H1 (cell line): ENCODE measurements at regions not wholly inside any gene's neighbourhood (a gene's known extent, or its start where the extent isn't known, plus 50 kb on each side); places are given as distances from the start of the nearest gene placed in this dataset.

Experiments used
- CTCF ChIA-PET: fragments of 300-600 bp; sonication (Branson Sonifier 250); formaldehyde crosslinking; loops from one replicate; lab custom pipeline; 2021; ENCODE audit not compliant: partially characterized antibody; lab: Charles Lee
- POLR2A ChIA-PET: fragments of 300-600 bp; sonication (Branson Sonifier 250); formaldehyde crosslinking; loops from one replicate; lab custom pipeline; 2021; ENCODE audit warnings: inconsistent platforms; ENCODE audit not compliant: partially characterized antibody; lab: Charles Lee
- DNase-seq, 2 experiments: peaks; one replicate each; pipeline versions ENCODE4 v3.0.0 to v3.0.0-alpha.2; 2010 to 2022; ENCODE audit warnings: low spot score in 2 of 2, low read depth in 1 of 2, mixed read lengths in 1 of 2
- FAIRE-seq: peaks from 2 replicates; lab custom pipeline; 2011; peaks lifted over from hg19 to GRCh38; lab: Jason Lieb, UNC
- H2AFZ ChIP-seq: 2 replicates; pipeline ENCODE4 v1.8.1; 2012; ENCODE audit warnings: low read length, inconsistent platforms
- H2AK5ac ChIP-seq: 2 replicates; pipeline ENCODE4 v1.6.1; 2013; ENCODE audit warnings: low read depth, low read length
- H2BK120ac ChIP-seq: replicated peaks from 2 replicates; pipeline ENCODE3; 2013; ENCODE audit warnings: low read depth, low read length, inconsistent platforms
- H2BK12ac ChIP-seq: 2 replicates; pipeline ENCODE4 v1.6.1; 2013; ENCODE audit warnings: low read depth, low read length
- H2BK15ac ChIP-seq: 2 replicates; pipeline ENCODE4 v1.6.1; 2013; ENCODE audit warnings: low read length
- H2BK20ac ChIP-seq: 2 replicates; pipeline ENCODE4 v1.6.1; 2013; ENCODE audit warnings: low read length
- H2BK5ac ChIP-seq: 2 replicates; pipeline ENCODE4 v1.6.1; 2013; ENCODE audit warnings: low read depth, low read length
- H3K14ac ChIP-seq: 2 replicates; pipeline ENCODE4 v1.6.1; 2013; ENCODE audit warnings: inconsistent platforms; ENCODE audit not compliant: insufficient read length
- H3K18ac ChIP-seq: 2 replicates; pipeline ENCODE4 v1.6.1; 2013; ENCODE audit warnings: low read length; ENCODE audit errors: extremely low read depth
- H3K23ac ChIP-seq: 2 replicates; pipeline ENCODE4 v1.6.1; 2013; ENCODE audit warnings: inconsistent platforms; ENCODE audit not compliant: insufficient read length
- H3K23me2 ChIP-seq: 2 replicates; pipeline ENCODE4 v1.6.1; 2013; ENCODE audit warnings: low read depth, low read length
- H3K27ac ChIP-seq: 2 replicates; pipeline ENCODE4 v1.6.1; 2011; ENCODE audit warnings: low read depth, low read length, inconsistent platforms
- H3K27me3 ChIP-seq, 4 experiments: replicated peaks in 1 of 4; 1 replicate in 1 of 4; 2 replicates in 3 of 4; pipeline versions ENCODE4 v1.6.1 to v1.8.1; 2011 to 2013; ENCODE audit warnings: low read length in 3 of 4, mild to moderate bottlenecking in 3 of 4, inconsistent platforms in 2 of 4, mixed read lengths in 2 of 4, moderate library complexity in 1 of 4; ENCODE audit not compliant: control insufficient read depth in 3 of 4, insufficient read depth in 3 of 4; ENCODE audit errors: extremely low read depth in 1 of 4
- H3K36me3 ChIP-seq, 4 experiments: 2 replicates each; pipeline versions ENCODE4 v1.6.1 to v1.8.1; 2011 to 2013; ENCODE audit warnings: mild to moderate bottlenecking in 4 of 4, low read length in 3 of 4, moderate library complexity in 2 of 4, control low read depth in 1 of 4, inconsistent platforms in 1 of 4; ENCODE audit not compliant: insufficient read depth in 4 of 4, control insufficient read depth in 2 of 4
- H3K4ac ChIP-seq: replicated peaks from 2 replicates; pipeline ENCODE3; 2013; ENCODE audit warnings: low read length, low read depth, mixed read lengths, inconsistent platforms; ENCODE audit not compliant: insufficient read length
- H3K4me1 ChIP-seq, 4 experiments: replicated peaks in 1 of 4; 1 replicate in 1 of 4; 2 replicates in 3 of 4; pipeline versions ENCODE4 v1.6.1 to v1.8.1; 2011 to 2013; ENCODE audit warnings: low read length in 3 of 4, inconsistent platforms in 2 of 4, mixed read lengths in 1 of 4; ENCODE audit not compliant: insufficient read depth in 4 of 4, control insufficient read depth in 3 of 4
- H3K4me2 ChIP-seq, 2 experiments: 2 replicates each; pipeline versions ENCODE4 v1.6.1 to v1.8.1; 2011 to 2013; ENCODE audit warnings: low read depth in 2 of 2, low read length in 2 of 2, control low read depth in 1 of 2, inconsistent platforms in 1 of 2, mild to moderate bottlenecking in 1 of 2; ENCODE audit not compliant: insufficient read depth in 1 of 2
- H3K4me3 ChIP-seq, 4 experiments: fragments of 200-600, 300-600 bp in 1 of 4; sonication (generic), shearing (Covaris generic), sonication (Bioruptor Twin) in 1 of 4; 2 replicates each; pipeline versions ENCODE4 v1.5.1 to v1.8.1; 2011 to 2016; ENCODE audit warnings: low read length in 4 of 4, low read depth in 3 of 4, control low read depth in 2 of 4, inconsistent platforms in 2 of 4, mild to moderate bottlenecking in 2 of 4, mixed read lengths in 1 of 4, moderate library complexity in 1 of 4; ENCODE audit not compliant: insufficient read depth in 2 of 4; ENCODE audit errors: extremely low read depth in 1 of 4
- H3K56ac ChIP-seq: replicated peaks from 2 replicates; pipeline ENCODE3; 2013; ENCODE audit warnings: low read depth, mild to moderate bottlenecking, mixed read lengths, low read length, inconsistent platforms; ENCODE audit not compliant: insufficient read length
- H3K79me1 ChIP-seq: 2 replicates; pipeline ENCODE4 v1.6.1; 2013; ENCODE audit warnings: low read depth, low read length, control low read depth
- H3K79me2 ChIP-seq, 2 experiments: 2 replicates each; pipeline versions ENCODE4 v1.6.1 to v1.8.1; 2012 to 2013; ENCODE audit warnings: low read length in 2 of 2, mild to moderate bottlenecking in 2 of 2, inconsistent platforms in 1 of 2; ENCODE audit not compliant: insufficient read depth in 2 of 2, control insufficient read depth in 1 of 2
- H3K9ac ChIP-seq, 4 experiments: replicated peaks in 1 of 4; 1 replicate in 1 of 4; 2 replicates in 3 of 4; pipeline versions ENCODE4 v1.6.1 to v1.8.1; 2011 to 2013; ENCODE audit warnings: low read depth in 3 of 4, low read length in 3 of 4, control low read depth in 2 of 4, mild to moderate bottlenecking in 2 of 4, moderate library complexity in 2 of 4, inconsistent platforms in 1 of 4; ENCODE audit errors: extremely low read depth in 1 of 4
- H3K9me3 ChIP-seq, 2 experiments: 2 replicates each; pipeline versions ENCODE4 v1.6.1 to v1.8.1; 2012 to 2013; ENCODE audit warnings: mild to moderate bottlenecking in 2 of 2, moderate library complexity in 2 of 2, control low read depth in 1 of 2, inconsistent platforms in 1 of 2, low read depth in 1 of 2, low read length in 1 of 2, mixed read lengths in 1 of 2; ENCODE audit not compliant: insufficient read depth in 2 of 2
- H4K20me1 ChIP-seq, 2 experiments: replicated peaks in 1 of 2; 2 replicates each; pipeline versions ENCODE3 to v1.8.1; 2011 to 2013; ENCODE audit warnings: inconsistent platforms in 2 of 2, low read length in 2 of 2, mild to moderate bottlenecking in 1 of 2; ENCODE audit not compliant: insufficient read depth in 2 of 2, control insufficient read depth in 1 of 2
- H4K5ac ChIP-seq: 2 replicates; pipeline ENCODE4 v1.6.1; 2013; ENCODE audit warnings: low read length, low read depth, mixed read lengths, inconsistent platforms; ENCODE audit not compliant: insufficient read length
- H4K8ac ChIP-seq: 2 replicates; pipeline ENCODE4 v1.8.0; 2013; ENCODE audit warnings: mild to moderate bottlenecking, moderate library complexity, low read length, inconsistent platforms; ENCODE audit not compliant: insufficient read depth; ENCODE audit errors: extremely low read depth
- H4K91ac ChIP-seq: replicated peaks from 2 replicates; pipeline ENCODE3; 2013; ENCODE audit warnings: low read length, mixed read lengths, inconsistent platforms; ENCODE audit not compliant: insufficient read length
- KDM5A ChIP-seq: fragments of 200-600 bp; IDR thresholded peaks from 2 replicates; pipeline ENCODE4 v1.7.1; 2012; ENCODE audit warnings: mild to moderate bottlenecking, low read length, inconsistent platforms, mixed read lengths
- POU5F1 ChIP-seq: IDR thresholded peaks from 2 replicates; pipeline ENCODE4 v1.6.1; 2011; ENCODE audit warnings: low read depth, mild to moderate bottlenecking, low read length, moderate library complexity
- YY1 ChIP-seq: IDR thresholded peaks from 2 replicates; pipeline ENCODE4 v1.6.1; 2011; ENCODE audit warnings: low read depth, mild to moderate bottlenecking, low read length
- WGBS, 2 experiments: shearing (Covaris generic) in 1 of 2; methylation state at CpG; one replicate each; pipeline versions ENCODE4 v1.1.6 to v1.1.7; 2013 to 2015; ENCODE audit warnings: low lambda C conversion rate in 2 of 2, mixed read lengths in 2 of 2, inconsistent platforms in 1 of 2, low coverage in 1 of 2, missing lambda C conversion rate in 1 of 2; ENCODE audit not compliant: insufficient replicate concordance in 2 of 2, insufficient coverage in 1 of 2, insufficient read length in 1 of 2; ENCODE audit errors: extremely low coverage in 1 of 2, missing lambda C conversion rate in 1 of 2; 5-methylcytosine and 5-hydroxymethylcytosine counted together

- no peak overlapping the region for H2BK20ac ChIP-seq
- H3K18ac ChIP-seq: no peak overlapping the region
These were observed 63.4 kb upstream of the AFDN start for GRCh38 chr6:167763056-167763944.

More at GRCh38 chr6:167763056-167763944, 63.4 kb upstream of the AFDN start:
- CTCF ChIA-PET: interaction anchor here (1.3 kb wide), 1 partner anchor 13 kb away, joined by 3 read pairs; no protein-coding TSS in a partner anchor
- Histone ChIP-seq H3K27me3 (no peaks in the 10 kb centered on the region), H4K91ac (no peak overlapping the region), H3K4me3 (no peak overlapping the region), H2BK120ac (no peak overlapping the region), H3K23ac (no peak overlapping the region), H3K4ac (no peak overlapping the region), H3K27ac (no peak overlapping the region), H3K9ac (no peak overlapping the region), H2BK15ac (no peak overlapping the region), H3K14ac (no peak overlapping the region), H3K56ac (no peak overlapping the region), H3K79me1 (no peaks in the 10 kb centered on the region; the same call in 1 of the 2 replicates), H4K5ac (no peak overlapping the region), H3K4me1 (no peaks in the 10 kb centered on the region), H2AFZ (no peak overlapping the region), H3K23me2 (no peaks in the 10 kb centered on the region), H3K4me2 (no peak overlapping the region), H2BK5ac (no peak overlapping the region), H2BK12ac (no peak overlapping the region), H3K9me3 (no peaks in the 10 kb centered on the region), H4K20me1 (no peaks in the 10 kb centered on the region), H4K8ac (no peak overlapping the region), H2AK5ac (no peak overlapping the region), H3K36me3 (no peaks in the 10 kb centered on the region), H3K79me2 (no peaks in the 10 kb centered on the region)
- TF ChIP-seq KDM5A (no peak), YY1 (no peak), POU5F1 (no peak)
- POLR2A ChIA-PET: no interaction called here
- no peak for FAIRE-seq
- DNase-seq: no peak
- 90% methylated on average over 11 of the region's 11 CpGs; no CpG with 5 or more reads in 1 of the 2 experiments for WGBS, 2 experiments
